ENCODE measurements at regions not wholly inside any gene's neighbourhood (a gene's known extent, or its start where the extent isn't known, plus 50 kb on each side); places are given as distances from the start of the nearest gene placed in this dataset.
"Not testable (repeated sequence)": the region's sequence is repeated elsewhere in the genome, so short reads cannot be mapped to it uniquely, and the experiment has no call there.

DNA sequence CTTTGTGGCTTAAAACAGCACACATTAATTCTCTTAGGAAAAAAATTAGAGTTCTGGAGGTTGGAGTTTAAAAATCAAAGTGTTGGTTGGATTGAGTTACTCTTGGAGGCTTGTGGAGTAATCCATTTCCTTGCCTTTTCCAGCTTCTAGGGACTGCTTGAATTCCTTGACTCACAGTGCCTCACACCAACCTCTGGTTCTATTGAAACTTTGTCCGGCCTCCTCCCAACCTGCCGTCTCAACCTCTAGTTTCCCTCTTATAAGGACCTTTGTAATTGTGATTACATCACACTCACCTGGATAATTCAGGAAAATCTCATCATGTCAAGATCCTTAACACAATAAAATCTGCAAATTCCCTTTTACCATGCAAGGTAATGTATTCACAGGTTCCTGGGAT is 764.2 kb upstream of the CDH18 start:
- peak; percentile 99 for FAIRE-seq

DNA sequence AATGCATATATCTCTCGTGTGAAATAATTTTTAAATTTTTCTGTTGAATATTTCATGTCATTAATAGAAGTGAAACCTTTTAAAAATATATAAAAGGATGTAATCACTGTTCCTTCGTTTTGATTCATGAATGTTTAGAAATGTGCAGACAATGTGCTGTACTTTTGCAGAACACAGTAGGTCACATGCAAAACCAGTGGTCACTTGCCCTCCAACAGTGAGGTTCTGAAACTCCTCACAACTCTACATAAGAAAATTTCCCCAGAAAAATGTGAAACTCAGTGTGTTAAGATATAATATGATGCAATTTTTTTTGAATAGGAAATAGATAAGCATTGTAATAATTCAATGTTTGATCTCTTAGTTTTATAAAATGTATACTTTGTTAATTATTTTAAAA is 747.7 kb upstream of the CDH18 start:
- peak; percentile 6 for FAIRE-seq
- DNase-seq (ENCODE audit: insufficient read length, low spot score), result not testable (repeated sequence)

More for the DNA sequence above, 764.2 kb upstream of the CDH18 start:
- not testable (repeated sequence) for DNase-seq (ENCODE audit: insufficient read length, low spot score)

DNA sequence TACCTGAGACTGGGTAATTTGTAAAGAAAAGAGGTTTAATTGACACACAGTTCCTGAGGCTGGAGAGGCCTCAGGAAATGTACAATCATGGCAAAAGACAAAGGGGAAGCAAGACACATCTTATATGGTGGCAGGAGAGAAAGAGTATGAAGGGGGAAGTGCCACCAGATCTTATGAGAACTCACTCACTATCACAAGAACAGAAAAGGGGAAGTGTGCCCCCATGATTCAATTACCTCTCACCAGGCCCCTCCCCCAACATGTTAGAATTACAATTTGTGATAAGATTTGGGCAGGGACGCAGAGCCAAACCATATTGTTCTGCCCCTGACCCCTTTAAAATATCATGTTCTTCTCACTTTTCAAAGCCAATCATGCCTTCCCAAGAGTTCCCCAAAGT is 744.2 kb upstream of the CDH18 start:
- FAIRE-seq; DNase-seq (ENCODE audit: insufficient read length, low spot score): not testable (repeated sequence)

DNA sequence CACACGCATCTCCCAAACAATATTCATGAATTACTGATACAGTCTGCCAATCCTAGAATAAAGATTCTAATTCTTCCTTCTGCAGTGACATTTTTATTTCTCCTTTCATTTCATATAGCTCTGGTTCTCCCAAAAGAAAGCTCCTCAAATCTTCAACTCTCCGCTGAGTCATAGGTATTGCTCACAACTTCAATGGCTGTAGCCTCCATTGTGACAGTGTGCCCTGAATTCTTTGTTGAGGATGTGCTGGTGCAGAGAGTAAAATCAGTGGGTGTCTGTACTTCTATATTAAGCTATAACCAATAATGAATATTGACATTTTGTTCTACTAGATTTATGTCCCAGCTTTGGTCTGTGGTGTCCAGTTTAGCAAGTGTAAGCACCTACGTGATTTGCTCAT is 733.3 kb upstream of the CDH18 start:
- not testable (repeated sequence) for FAIRE-seq; DNase-seq (ENCODE audit: insufficient read length, low spot score)

DNA sequence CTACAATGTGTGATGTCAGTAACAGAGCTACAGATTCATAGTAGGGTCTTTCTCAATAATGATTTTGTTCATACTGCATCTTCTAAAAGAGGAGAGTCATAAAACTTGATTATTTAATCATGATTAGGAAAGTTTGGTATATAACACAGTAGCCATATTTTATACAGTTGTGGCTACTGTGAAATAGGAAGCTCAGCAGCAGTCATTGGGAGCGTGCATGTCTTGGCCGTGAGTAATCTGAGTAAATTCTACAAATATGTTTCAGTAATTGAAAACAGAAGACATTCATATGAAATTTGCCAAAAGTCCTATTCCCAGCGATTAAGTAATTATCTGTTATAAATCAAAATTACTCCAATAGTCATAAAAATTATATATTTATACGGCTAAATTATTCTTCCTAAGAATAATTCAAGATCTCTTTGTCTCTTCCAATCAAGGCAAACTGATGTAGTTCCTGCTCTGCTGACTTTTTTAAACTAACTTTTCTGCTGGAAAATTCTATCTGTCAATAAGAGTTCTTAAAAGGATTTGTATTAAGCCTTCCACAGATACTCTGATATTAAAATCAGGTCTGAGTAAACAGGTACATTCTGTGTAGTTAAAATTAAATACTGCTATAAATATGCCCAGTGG is 723.6 kb upstream of the CDH18 start:
- peak; percentile 33 for FAIRE-seq
- DNase-seq (ENCODE audit: insufficient read length, low spot score), result not testable (repeated sequence)

DNA sequence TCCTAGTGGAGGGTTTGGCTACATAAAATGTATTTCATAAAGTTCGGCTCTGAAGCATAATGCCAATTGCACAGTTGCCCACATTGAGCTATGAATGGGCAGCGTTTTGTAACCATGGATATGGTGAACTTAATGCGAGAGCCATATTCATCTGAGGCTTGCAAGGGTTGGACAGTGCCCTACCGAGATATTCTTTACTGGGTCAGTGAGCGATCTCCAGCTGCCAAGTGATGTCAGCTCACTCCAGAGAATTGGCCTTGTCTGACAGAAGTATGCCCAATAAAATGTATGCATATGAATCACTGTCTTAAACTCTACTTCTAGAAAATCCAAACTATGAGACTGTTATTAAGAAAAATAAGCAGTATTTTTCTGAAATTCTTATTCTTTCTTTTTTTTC is 719.6 kb upstream of the CDH18 start:
- FAIRE-seq, result peak; percentile 84
- DNase-seq (ENCODE audit: insufficient read length, low spot score), result not testable (repeated sequence)

DNA sequence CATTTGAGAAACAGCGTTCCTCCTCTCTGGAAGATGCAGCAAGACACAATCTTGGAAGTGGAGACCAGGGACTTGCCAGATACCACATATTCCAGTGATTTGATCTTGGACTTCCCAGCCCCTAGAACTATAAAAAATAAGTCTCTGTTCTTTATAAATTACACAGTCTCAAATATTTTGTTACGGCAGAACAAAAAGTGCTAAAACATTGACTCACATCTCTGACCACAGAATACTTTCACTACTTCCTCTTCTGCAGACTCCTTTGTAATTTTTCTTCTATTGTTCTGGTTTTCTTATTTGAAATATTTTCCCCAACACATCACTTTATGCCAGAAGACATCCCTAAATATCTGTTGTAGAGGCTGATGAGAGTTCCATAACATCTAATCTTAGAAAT is 706.1 kb upstream of the CDH18 start:
- TF ChIP-seq POLR2A (IDR thresholded peaks at IDR 0.05; ENCODE audit: low read depth, low read length), result no peak
- no peak for FAIRE-seq
- DNase-seq (ENCODE audit: insufficient read length, low spot score), result no peak

DNA sequence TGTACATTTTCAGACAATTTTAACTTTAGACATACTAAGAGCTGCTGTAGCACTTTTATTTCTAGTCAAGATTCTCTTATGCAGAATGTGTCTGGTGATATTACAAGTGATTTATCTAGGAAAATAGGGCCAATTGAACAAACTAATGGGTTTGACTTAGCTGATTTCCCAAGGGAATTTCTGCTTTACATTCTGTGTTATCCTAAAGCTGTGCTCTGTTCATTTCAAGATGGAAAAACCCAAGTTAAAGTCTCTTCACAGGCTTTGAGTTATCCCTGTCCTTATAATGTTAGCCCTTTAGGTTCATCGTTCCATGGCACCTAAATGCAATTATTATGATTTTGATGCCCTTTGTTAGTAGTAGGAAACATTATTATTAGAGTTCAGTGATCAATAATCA is 704.9 kb upstream of the CDH18 start:
- no peak for FAIRE-seq
- no peak for TF ChIP-seq POLR2A (IDR thresholded peaks at IDR 0.05; ENCODE audit: low read depth, low read length)
- DNase-seq (ENCODE audit: insufficient read length, low spot score), result no peak

DNA sequence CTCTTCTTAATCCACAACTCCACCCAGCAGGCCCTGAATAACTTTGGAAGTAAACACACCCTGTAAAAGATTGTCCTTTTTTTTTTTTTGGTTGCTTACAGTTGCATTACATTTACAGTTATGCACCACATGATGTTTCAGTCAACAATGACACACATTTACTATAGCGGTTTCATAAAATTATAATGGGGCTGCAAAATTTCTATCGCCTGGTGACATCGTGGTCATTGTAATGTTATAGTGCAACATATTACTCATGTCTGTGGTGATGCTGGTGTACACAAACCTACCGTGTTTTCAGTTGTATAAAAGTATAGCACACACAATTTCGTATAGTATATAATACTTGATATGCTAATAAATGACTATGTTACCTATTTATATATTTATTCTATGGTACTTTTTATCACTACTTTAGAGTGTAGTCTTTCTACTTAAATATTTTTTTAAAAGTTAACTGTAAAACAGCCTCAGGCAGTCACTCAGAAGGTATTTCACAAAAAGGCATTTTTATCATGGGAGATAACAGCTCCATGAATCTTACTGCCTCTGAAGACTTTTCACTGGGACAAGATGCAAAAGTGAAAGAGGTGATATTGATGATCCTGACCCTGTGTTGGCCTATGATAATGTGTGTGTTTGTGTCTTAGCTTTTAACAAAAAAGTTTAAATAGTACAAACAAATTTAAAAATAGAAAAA is 695.4 kb upstream of the CDH18 start:
- FAIRE-seq (no peak), DNase-seq (ENCODE audit: insufficient read length, low spot score) (no peak)
- TF ChIP-seq POLR2A (IDR thresholded peaks at IDR 0.05; ENCODE audit: low read depth, low read length), result no peak

DNA sequence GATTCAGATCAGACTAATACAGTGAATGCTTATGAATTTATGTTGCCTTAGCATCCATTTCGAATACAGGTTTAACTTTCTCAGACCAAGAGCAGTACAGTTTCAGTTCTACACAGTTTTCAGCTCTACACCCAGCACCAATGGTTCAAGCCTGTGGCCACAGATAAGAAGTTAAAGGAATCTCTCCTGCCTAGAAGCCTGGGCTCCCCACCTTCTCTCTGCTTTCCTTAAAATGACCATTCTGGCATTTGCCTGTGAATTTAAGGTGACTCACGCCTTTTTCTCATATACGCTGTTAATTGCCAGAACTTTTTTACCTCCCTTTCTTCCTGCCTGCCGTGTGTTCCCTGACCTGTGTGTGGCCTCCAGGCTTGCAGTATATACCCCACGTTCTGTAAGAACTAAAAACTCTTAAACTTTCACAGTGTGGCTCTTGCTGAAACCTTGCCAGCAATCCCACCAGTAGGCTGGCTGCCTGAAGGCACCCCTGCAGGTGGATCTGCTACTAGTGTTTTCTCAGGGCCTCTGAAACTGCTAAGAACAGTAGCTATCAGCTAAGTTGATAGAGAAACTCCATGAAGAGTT is 692.8 kb upstream of the CDH18 start:
- FAIRE-seq, result peak; percentile 98
- TF ChIP-seq POLR2A (IDR thresholded peaks at IDR 0.05; ENCODE audit: low read depth, low read length), result no peak
- DNase-seq (ENCODE audit: insufficient read length, low spot score), result no peak

DNA sequence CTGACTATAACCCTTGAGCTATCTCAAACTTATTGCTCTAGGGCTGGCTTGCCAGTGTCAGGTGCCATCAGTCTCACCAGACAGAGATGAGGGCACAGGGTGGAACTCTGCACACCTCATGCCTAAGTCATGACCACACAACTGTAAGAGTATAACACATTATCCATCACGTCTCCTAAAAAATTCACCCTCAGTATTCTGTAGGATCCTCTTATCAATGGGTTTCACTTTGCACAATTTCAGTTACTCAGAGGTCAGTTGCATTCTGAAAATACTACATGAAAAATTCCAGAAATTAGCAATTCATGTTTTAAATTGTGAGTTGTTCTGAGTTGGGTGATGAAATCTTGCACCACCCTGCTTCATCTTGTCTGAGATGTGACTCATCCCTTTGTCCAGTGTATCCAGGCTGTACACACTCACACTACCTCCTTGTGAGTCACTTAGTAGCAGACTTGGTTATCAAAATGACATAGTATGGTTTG is 690.9 kb upstream of the CDH18 start:
- FAIRE-seq (peak; percentile 100), DNase-seq (ENCODE audit: insufficient read length, low spot score) (peak; percentile 26)
- no peak for TF ChIP-seq POLR2A (IDR thresholded peaks at IDR 0.05; ENCODE audit: low read depth, low read length)

DNA sequence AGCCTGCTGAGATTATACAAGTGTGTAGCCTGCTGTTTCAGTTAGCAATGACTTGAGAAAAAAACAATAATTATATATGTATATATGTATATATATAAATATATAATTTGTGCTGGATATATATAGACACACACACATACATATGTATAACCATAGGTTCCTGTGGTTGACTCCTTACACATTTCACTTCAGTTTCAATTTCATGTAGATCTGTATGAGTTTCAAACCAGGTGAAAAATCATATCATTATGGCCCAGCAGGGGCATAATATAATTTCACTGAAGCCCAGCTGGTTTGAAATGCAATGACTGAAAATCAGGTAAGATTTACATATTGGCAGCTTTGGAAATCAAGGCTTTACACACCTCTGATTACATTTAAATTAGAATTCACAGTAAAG is 690.4 kb upstream of the CDH18 start:
- TF ChIP-seq POLR2A (IDR thresholded peaks at IDR 0.05; ENCODE audit: low read depth, low read length), result no peak
- DNase-seq (ENCODE audit: insufficient read length, low spot score) (no peak), FAIRE-seq (no peak)

DNA sequence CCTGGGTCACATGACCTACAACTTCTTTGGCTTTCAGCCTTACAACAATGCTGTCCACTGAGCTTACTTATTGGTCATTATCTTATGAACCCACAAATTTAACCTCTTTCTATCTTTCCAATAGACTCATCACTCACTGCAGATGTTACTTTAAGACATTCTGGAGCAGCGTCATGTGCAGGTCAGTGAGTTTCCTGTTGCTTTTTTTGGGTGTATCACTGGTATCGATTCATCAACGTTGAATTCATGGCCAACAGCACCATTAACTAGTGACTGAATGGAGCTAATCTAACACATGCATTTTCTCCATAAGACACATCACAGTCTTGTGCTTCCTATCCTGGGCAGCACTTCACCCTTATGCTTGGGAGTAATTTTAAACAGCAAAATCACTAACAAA is 672.6 kb upstream of the CDH18 start:
- DNase-seq (ENCODE audit: insufficient read length, low spot score) (no peak), FAIRE-seq (peak; percentile 55)
- TF ChIP-seq POLR2A (IDR thresholded peaks at IDR 0.05; ENCODE audit: low read depth, low read length), result no peak

DNA sequence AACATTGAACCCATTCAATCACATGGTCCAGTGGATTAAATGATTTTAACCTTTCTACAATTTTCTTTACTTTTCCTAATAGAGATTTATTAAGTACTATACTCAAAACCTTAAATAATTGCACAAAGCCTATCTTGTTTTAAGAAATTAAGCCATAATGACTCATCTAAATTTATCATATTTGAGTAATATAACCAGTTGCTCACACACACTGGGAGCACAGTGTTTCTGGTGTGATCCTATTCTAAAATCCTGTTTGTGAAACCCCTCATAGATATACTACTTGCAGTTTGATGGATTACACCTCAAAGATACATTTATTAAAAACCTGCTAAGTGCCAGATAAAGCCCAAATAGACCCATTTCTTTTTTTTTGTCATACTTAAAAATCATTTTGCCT is 668.3 kb upstream of the CDH18 start:
- DNase-seq (ENCODE audit: insufficient read length, low spot score) (no peak), FAIRE-seq (peak; percentile 67)
- TF ChIP-seq POLR2A (IDR thresholded peaks at IDR 0.05; ENCODE audit: low read depth, low read length), result no peak

DNA sequence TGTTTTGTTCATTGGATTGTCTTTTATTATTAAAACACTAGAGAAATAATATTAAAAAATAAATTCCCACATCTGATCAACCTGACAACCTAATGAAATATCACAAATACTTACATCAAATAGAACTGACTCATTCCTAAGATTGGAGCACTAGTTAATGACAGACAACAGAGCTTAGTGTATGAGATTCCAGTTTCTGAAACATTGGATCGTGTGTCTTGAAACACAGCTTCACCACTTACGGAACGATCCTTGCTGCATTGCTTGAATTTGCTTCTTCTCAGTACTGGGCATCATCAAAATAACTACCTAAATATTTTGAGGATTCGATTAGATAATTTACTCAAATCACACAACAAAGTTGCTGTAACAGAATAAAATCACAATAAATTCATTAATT is 667.2 kb upstream of the CDH18 start:
- DNase-seq (ENCODE audit: insufficient read length, low spot score) (no peak), FAIRE-seq (no peak)
- TF ChIP-seq POLR2A (IDR thresholded peaks at IDR 0.05; ENCODE audit: low read depth, low read length), result no peak
